ENCODE measurements at regions not wholly inside any gene's neighbourhood (a gene's known extent, or its start where the extent isn't known, plus 50 kb on each side); places are given as distances from the start of the nearest gene placed in this dataset.

DNA sequence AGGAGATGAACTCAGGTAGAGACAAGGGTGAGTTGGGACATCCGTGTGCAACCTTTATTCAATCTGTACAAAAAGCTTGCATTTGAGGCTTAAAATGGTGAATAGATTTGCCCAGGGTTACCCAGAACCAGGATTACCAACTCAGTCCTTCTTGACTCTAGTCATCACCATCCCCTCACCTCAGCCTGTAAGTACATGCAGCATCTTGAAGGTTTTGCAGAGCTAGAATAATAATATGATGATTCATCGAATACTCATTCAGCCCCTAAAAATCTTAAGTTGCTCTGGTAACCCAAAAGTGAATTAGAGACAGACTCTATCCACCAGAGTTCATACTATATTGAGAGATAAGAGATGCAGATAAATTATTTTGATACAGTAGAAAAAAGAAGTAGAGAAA lies 90.3 kb downstream of the NKX2-1 start:
- ATAC-seq (ENCODE audit: insufficient number of reproducible peaks, low FRiP score, low read depth): no peak
- no peak overlapping the region for H3K4me3 ChIP-seq
- H3K4me1 ChIP-seq (ENCODE audit: control insufficient read depth in 1 of 2, low read depth in 2 of 2): no peaks in the 10 kb centered on the region
- H3K36me3 ChIP-seq: no peaks in the 10 kb centered on the region
- H3K27ac ChIP-seq: no peak overlapping the region
- no peaks in the 10 kb centered on the region for H3K9me3 ChIP-seq
- DNase-seq (ENCODE audit: low spot score): no peak
- TF ChIP-seq, protein P1, sequence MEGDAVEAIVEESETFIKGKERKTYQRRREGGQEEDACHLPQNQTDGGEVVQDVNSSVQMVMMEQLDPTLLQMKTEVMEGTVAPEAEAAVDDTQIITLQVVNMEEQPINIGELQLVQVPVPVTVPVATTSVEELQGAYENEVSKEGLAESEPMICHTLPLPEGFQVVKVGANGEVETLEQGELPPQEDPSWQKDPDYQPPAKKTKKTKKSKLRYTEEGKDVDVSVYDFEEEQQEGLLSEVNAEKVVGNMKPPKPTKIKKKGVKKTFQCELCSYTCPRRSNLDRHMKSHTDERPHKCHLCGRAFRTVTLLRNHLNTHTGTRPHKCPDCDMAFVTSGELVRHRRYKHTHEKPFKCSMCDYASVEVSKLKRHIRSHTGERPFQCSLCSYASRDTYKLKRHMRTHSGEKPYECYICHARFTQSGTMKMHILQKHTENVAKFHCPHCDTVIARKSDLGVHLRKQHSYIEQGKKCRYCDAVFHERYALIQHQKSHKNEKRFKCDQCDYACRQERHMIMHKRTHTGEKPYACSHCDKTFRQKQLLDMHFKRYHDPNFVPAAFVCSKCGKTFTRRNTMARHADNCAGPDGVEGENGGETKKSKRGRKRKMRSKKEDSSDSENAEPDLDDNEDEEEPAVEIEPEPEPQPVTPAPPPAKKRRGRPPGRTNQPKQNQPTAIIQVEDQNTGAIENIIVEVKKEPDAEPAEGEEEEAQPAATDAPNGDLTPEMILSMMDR (IDR thresholded peaks at IDR 0.05): no peak
- H3K27me3 ChIP-seq (replicated peaks; ENCODE audit: insufficient read depth): no peaks in the 10 kb centered on the region

DNA sequence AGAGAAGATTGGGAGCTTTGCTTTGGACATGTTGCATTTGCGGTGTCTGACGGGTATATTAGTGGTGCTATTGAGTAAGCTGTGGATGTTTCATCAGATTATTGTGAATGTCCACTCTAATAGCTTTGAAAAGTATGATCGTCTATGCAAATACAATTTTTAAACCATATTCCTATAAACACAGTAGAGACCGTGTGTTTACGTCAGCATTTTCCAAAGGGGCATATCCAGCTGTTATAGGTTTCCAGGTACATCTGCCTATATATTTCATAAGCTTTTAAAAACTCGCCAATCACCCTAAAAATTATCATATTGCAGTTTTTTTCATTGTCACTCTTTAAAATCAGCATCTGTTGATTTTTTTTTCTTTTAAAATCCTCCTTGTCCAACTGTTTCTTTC lies 91.7 kb downstream of the NKX2-1 start:
- no peak for ATAC-seq (ENCODE audit: insufficient number of reproducible peaks, low FRiP score, low read depth)
- TF ChIP-seq, protein P1 (IDR thresholded peaks at IDR 0.05): no peak
- DNase-seq (ENCODE audit: low spot score): no peak
- H3K36me3 ChIP-seq: no peaks in the 10 kb centered on the region
- H3K4me1 ChIP-seq (ENCODE audit: control insufficient read depth in 1 of 2, low read depth in 2 of 2): no peaks in the 10 kb centered on the region
- no peak overlapping the region for H3K4me3 ChIP-seq
- H3K9me3 ChIP-seq: no peaks in the 10 kb centered on the region
- H3K27me3 ChIP-seq (replicated peaks; ENCODE audit: insufficient read depth): no peaks in the 10 kb centered on the region
- H3K27ac ChIP-seq: no peak overlapping the region

DNA sequence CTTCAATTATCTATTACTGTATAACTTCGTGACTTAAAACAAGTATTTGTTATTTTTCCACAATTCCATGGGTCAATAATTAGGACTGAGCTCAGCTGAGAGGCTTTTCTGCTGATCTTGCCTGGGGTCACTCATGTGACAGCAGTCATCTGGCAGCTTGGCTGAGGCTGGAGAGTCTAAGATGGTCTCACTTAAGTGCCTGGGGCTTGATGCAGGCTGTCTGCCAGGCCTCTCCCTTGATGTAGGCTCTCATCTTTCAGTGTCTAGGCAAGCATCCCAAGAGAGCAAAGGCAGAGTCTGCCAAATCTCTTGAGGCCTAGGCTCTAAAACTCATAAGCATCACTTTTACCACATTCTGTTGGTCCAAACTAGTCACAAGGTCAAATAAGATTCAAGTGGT lies 93.2 kb downstream of the NKX2-1 start:
- H3K27me3 ChIP-seq (replicated peaks; ENCODE audit: insufficient read depth): no peaks in the 10 kb centered on the region
- no peak for ATAC-seq (ENCODE audit: insufficient number of reproducible peaks, low FRiP score, low read depth)
- DNase-seq (ENCODE audit: low spot score): no peak
- no peaks in the 10 kb centered on the region for H3K9me3 ChIP-seq
- no peak overlapping the region for H3K4me3 ChIP-seq
- H3K36me3 ChIP-seq: no peaks in the 10 kb centered on the region
- TF ChIP-seq, protein P1 (IDR thresholded peaks at IDR 0.05): no peak
- H3K4me1 ChIP-seq (ENCODE audit: control insufficient read depth in 1 of 2, low read depth in 2 of 2): no peaks in the 10 kb centered on the region
- H3K27ac ChIP-seq: no peak overlapping the region

DNA sequence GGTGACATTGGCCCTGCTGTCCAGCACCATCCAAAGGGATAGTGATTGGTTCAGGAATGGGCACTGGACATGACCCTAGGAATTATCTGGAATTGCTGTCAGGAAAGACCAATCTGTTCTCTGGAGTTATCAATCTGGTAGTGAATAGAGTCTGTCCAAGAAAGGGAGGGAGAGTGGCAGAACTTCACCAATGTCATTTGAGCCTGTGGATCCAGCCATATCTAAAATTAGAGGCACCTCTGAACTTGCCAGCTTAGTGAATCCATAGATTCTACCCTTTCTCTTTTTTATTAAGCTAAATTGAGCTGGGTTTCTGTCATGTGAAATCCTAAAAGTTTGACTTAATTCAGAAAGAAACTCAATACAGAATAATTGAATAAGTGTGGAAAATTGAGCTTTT lies 93.9 kb downstream of the NKX2-1 start:
- Histone ChIP-seq H3K36me3 (no peaks in the 10 kb centered on the region), H3K4me3 (no peak overlapping the region), H3K4me1 (ENCODE audit: control insufficient read depth in 1 of 2, low read depth in 2 of 2) (no peaks in the 10 kb centered on the region), H3K27me3 (replicated peaks; ENCODE audit: insufficient read depth) (no peaks in the 10 kb centered on the region), H3K9me3 (no peaks in the 10 kb centered on the region), H3K27ac (no peak overlapping the region)
- ATAC-seq (ENCODE audit: insufficient number of reproducible peaks, low FRiP score, low read depth) (no peak), DNase-seq (ENCODE audit: low spot score) (no peak)
- TF ChIP-seq, protein P1 (IDR thresholded peaks at IDR 0.05): no peak

DNA sequence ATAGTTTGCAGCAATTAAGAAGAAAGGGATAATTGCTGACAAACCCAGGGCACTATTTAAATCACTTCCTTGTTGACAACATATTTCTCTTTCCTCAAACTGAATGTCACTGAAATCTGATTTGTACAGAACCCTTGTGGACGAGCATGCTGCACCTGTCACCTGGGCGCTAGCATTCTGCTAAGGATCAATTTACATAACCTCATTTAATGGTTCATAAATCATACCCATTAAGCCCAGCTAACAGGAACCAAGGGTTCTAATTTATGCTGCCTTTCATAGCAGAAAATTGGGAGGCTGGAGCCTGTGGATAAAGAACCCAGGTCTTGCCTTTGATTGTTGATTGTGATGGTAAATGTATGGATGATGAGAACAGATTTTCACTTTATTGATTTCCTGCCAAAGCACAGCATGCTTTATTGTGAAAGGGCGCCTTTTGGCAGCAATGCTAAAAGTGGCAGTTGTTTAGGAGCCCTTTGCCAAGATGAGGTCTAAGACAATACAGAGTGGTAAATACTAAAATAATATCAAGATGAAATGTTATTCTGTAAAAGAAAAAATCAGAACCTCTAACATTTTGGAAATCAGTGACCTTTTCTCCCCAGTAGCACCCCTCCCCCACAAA lies 95.4 kb downstream of the NKX2-1 start:
- H3K27me3 ChIP-seq (replicated peaks; ENCODE audit: insufficient read depth): no peaks in the 10 kb centered on the region
- DNase-seq (ENCODE audit: low spot score) (no peak), ATAC-seq (ENCODE audit: insufficient number of reproducible peaks, low FRiP score, low read depth) (no peak)
- no peaks in the 10 kb centered on the region for H3K9me3 ChIP-seq
- no peak overlapping the region for H3K27ac ChIP-seq
- no peaks in the 10 kb centered on the region for H3K4me1 ChIP-seq (ENCODE audit: control insufficient read depth in 1 of 2, low read depth in 2 of 2)
- H3K36me3 ChIP-seq: no peaks in the 10 kb centered on the region
- no peak overlapping the region for H3K4me3 ChIP-seq
- TF ChIP-seq, protein P1 (IDR thresholded peaks at IDR 0.05): no peak
